ENCODE measurements at regions not wholly inside any gene's neighbourhood (a gene's known extent, or its start where the extent isn't known, plus 50 kb on each side); places are given as distances from the start of the nearest gene placed in this dataset.

DNA sequence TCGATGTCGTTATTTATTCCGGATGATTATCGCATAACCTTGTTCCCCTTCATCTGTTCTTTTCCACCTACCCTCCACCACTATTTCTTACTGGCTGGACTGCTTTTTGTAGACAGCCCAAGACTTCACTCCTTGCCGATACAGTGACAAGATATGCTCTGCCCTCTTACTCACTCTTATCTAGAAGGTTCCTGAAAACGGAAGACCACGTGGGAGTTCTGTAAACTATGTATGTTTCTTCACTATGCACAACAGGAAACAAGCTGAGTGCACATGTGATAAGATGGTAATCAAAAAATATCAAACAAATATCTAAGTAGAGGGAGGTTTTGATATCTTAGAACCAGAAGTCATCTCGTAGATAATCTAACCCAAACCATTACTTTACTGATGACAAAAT lies 122.9 kb upstream of the ARHGAP20 start:
- no peak for TF ChIP-seq SP1 (IDR thresholded peaks at IDR 0.05)
- no peak for TF ChIP-seq NFRKB (IDR thresholded peaks at IDR 0.05)
- TF ChIP-seq BHLHE40 (IDR thresholded peaks at IDR 0.05; ENCODE audit: borderline replicate concordance): no peak
- TF ChIP-seq ELF4 (IDR thresholded peaks at IDR 0.05): no peak
